Thyroid gland (tissue), 4 donors: ENCODE measurements at regions not wholly inside any gene's neighbourhood (a gene's known extent, or its start where the extent isn't known, plus 50 kb on each side); places are given as distances from the start of the nearest gene placed in this dataset.
"Not testable (repeated sequence)": the region's sequence is repeated elsewhere in the genome, so short reads cannot be mapped to it uniquely, and the experiment has no call there.

ENCODE experiments used
- DNase-seq, 2 donors: peaks; one replicate each; pipeline ENCODE4 v3.0.0-alpha.2; 2019
- H3K27ac ChIP-seq, 3 donors: fragments of 200-600 bp; sonication (generic); 1 replicate in 2 of 3; 2 replicates in 1 of 3; pipeline ENCODE4 v1.5.1; 2016 to 2019; ENCODE audit warnings: mild to moderate bottlenecking in 1 of 3, moderate library complexity in 1 of 3
- H3K27me3 ChIP-seq: fragments of 200-600 bp; sonication (generic); one replicate; pipeline ENCODE4 v1.5.1; 2019
- H3K36me3 ChIP-seq, 2 donors: fragments of 200-600 bp; sonication (generic); one replicate each; pipeline ENCODE4 v1.5.1; 2016 to 2019
- H3K4me1 ChIP-seq, 2 donors: fragments of 200-600 bp; sonication (generic); one replicate each; pipeline ENCODE4 v1.5.1; 2017 to 2019
- H3K4me3 ChIP-seq, 3 donors: fragments of 200-600 bp; sonication (generic); replicated peaks in 1 of 3; 1 replicate in 2 of 3; 2 replicates in 1 of 3; pipeline ENCODE4 v1.5.1; 2016; ENCODE audit warnings: mild to moderate bottlenecking in 1 of 3
- H3K9me3 ChIP-seq: fragments of 200-600 bp; sonication (generic); one replicate; pipeline ENCODE4 v1.5.1; 2017
- POLR2A ChIP-seq, 2 donors: fragments of 450-650 bp; IDR thresholded peaks; one replicate each; pipeline ENCODE4 v1.6.1; 2017; ENCODE audit warnings: antibody characterized with exemption in 2 of 2, mild to moderate bottlenecking in 2 of 2, moderate library complexity in 1 of 2
- WGBS, 2 donors: methylation state at CpG; one replicate each; pipeline ENCODE4 v1.1.5; 2017; 5-methylcytosine and 5-hydroxymethylcytosine counted together
- intact Hi-C: fragments of 100-400 bp; cut with DNase I; formaldehyde crosslinking; loops from one replicate; pipeline ENCODE4 v1.15.1; 2023
- TF ChIP-seq, protein P1 (sequence below), 6 experiments: fragments of 200-600 bp in 3 of 6; fragments of 450-650 bp in 3 of 6; sonication (generic) in 3 of 6; IDR thresholded peaks; one replicate each; pipeline ENCODE4 v1.5.1; 2016 to 2019; ENCODE audit warnings: antibody characterized with exemption in 6 of 6, mild to moderate bottlenecking in 2 of 6, inconsistent platforms in 1 of 6, moderate library complexity in 1 of 6

DNA sequence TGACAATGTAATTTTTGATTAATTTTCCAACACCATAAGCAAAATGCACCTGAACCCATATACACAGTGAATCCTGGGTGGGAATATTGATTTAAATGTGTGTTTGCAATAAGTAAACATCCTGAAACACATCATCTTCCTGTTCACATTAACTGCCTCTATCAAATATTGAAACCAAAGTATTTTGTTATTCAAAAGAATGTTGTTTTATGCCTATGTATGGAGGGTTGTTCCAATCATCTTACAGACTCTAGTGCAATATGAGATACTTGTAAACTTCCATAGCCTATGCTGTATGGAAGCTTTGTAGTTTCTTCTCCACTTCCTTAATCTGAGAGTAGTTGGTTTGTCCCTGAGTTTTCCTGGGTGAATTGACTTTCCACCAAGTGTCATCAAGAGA, 105.4 kb upstream of the SLC7A11 start:
- Histone ChIP-seq H3K4me3 (no peak overlapping the region), H3K4me1 (no peaks in the 10 kb centered on the region), H3K36me3 (no peaks in the 10 kb centered on the region), H3K27me3 (no peaks in the 10 kb centered on the region), H3K9me3 (no peaks in the 10 kb centered on the region), H3K27ac (no peak overlapping the region)
- DNase-seq: no peak
- TF ChIP-seq, protein P1, sequence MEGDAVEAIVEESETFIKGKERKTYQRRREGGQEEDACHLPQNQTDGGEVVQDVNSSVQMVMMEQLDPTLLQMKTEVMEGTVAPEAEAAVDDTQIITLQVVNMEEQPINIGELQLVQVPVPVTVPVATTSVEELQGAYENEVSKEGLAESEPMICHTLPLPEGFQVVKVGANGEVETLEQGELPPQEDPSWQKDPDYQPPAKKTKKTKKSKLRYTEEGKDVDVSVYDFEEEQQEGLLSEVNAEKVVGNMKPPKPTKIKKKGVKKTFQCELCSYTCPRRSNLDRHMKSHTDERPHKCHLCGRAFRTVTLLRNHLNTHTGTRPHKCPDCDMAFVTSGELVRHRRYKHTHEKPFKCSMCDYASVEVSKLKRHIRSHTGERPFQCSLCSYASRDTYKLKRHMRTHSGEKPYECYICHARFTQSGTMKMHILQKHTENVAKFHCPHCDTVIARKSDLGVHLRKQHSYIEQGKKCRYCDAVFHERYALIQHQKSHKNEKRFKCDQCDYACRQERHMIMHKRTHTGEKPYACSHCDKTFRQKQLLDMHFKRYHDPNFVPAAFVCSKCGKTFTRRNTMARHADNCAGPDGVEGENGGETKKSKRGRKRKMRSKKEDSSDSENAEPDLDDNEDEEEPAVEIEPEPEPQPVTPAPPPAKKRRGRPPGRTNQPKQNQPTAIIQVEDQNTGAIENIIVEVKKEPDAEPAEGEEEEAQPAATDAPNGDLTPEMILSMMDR (IDR thresholded peaks at IDR 0.05): no peak
- no peak for TF ChIP-seq POLR2A (IDR thresholded peaks at IDR 0.05)
- intact Hi-C loops: no loop called here

DNA sequence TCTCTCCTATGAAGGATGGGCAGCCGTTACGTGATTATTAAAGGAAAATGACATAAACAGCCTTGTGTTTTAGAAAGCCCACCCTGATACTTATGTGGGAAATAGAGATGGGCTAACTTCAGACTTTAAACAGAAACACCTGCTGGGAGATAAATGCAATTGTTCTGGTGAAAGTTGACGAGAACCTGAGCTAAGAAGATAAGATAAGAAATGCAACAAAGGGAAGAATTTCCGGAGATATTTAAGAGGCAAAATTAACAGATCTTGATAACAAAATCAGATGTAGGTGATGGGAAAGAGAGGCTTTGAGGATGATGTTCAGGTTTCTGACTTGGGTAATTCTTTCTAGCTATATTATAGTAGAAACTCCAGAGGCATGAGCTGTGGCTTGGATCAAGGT, 102.7 kb upstream of the SLC7A11 start:
- Histone ChIP-seq H3K36me3 (no peaks in the 10 kb centered on the region), H3K9me3 (no peaks in the 10 kb centered on the region), H3K27me3 (no peaks in the 10 kb centered on the region), H3K27ac (no peak overlapping the region), H3K4me3 (no peak overlapping the region), H3K4me1 (no peaks in the 10 kb centered on the region)
- TF ChIP-seq POLR2A (IDR thresholded peaks at IDR 0.05): no peak
- TF ChIP-seq, protein P1 (IDR thresholded peaks at IDR 0.05): no peak
- intact Hi-C loops: no loop called here
- 75 to 76% methylated on average over 4 of the region's 4 CpGs for WGBS, 2 donors
- no peak for DNase-seq

DNA sequence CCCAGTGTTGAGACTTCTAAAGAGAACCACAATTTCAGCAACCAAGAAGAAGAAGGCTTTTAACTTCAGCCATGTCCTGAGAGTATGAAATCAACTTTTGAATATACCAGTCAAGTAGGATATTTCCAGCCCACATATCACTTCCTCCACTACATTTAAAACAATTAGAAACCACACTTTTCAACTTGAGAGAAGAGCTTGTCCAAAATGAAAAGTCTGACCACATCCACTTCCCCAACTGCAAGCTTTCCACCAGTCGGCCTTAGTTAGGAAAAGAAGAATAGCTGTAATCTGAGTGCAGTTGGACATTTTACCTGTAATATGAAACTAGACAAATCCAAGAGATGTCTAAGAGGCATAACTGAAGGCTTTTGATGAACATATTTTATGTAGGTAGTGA, 101.9 kb upstream of the SLC7A11 start:
- no peaks in the 10 kb centered on the region for H3K4me1 ChIP-seq
- H3K27ac ChIP-seq: no peak overlapping the region
- H3K36me3 ChIP-seq: no peaks in the 10 kb centered on the region
- intact Hi-C loops: no loop called here
- H3K9me3 ChIP-seq: no peaks in the 10 kb centered on the region
- no peak for DNase-seq
- 78 to 83% methylated on average over 1 of the region's 1 CpG for WGBS, 2 donors
- no peaks in the 10 kb centered on the region for H3K27me3 ChIP-seq
- TF ChIP-seq, protein P1 (IDR thresholded peaks at IDR 0.05): no peak
- no peak for TF ChIP-seq POLR2A (IDR thresholded peaks at IDR 0.05)
- H3K4me3 ChIP-seq: no peak overlapping the region

DNA sequence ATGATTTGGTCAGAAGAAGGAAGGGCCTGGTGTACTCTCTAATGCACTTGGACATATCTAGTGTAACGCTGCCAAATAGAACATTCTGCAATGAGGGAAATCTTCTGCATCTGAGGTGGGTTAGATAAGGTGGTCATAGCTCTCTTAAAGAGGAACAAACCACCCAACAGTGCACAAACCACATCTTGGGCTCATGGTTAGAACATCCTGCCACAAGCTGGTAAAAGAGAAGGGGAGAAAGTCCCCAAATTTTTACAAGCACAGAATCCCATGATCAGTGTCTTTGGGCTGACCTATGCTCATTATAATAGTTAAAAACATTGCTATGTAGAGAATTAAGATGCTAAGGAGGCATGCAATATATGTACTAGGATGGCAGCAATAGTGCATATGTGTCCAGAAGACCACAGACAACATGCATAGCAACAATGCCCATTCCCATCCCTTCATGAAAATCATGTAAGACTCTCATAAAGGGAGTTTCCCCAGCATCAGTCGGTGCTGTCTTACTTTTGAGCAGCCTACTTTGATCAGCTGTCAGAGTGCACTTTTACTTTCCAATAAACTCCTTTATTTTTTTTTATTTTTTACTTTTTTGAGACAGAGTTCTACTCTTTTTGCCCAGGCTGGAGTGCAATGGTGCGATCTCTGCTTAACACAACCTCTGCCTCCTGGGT, 99.7 kb upstream of the SLC7A11 start:
- no peak for DNase-seq
- Histone ChIP-seq H3K4me1 (no peaks in the 10 kb centered on the region), H3K4me3 (no peak overlapping the region), H3K9me3 (no peaks in the 10 kb centered on the region), H3K27ac (no peak overlapping the region), H3K36me3 (no peaks in the 10 kb centered on the region), H3K27me3 (no peaks in the 10 kb centered on the region)
- 88 to 95% methylated on average over 3 of the region's 3 CpGs for WGBS, 2 donors
- TF ChIP-seq, protein P1 (IDR thresholded peaks at IDR 0.05): no peak
- TF ChIP-seq POLR2A (IDR thresholded peaks at IDR 0.05): no peak
- intact Hi-C loops: no loop called here

DNA sequence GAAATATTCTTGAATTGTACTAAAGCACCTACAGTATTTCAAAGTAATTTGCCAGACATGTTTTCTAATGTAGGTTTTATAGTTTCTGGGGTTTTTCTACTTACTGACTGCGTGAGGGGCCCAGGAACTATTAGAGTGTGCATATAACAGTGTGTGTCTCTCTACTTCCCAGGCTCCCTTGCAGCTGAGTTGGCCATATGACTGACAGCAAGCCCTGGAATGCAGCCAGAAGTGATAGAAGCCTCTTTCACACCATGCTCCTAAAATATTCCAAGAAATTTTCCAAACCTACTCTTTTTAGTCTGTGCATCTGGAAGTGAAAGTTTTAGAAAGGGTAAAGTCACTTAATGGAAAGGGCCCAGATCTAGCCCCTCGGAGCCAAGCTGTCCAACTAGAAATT, 96.7 kb upstream of the SLC7A11 start:
- Histone ChIP-seq H3K36me3 (no peaks in the 10 kb centered on the region), H3K4me3 (no peak overlapping the region), H3K27me3 (no peaks in the 10 kb centered on the region), H3K4me1 (no peaks in the 10 kb centered on the region), H3K9me3 (no peaks in the 10 kb centered on the region), H3K27ac (no peak overlapping the region)
- DNase-seq: no peak
- intact Hi-C loops: no loop called here
- 90 to 96% methylated on average over 2 of the region's 2 CpGs for WGBS, 2 donors
- TF ChIP-seq POLR2A (IDR thresholded peaks at IDR 0.05): no peak
- TF ChIP-seq, protein P1 (IDR thresholded peaks at IDR 0.05): no peak

DNA sequence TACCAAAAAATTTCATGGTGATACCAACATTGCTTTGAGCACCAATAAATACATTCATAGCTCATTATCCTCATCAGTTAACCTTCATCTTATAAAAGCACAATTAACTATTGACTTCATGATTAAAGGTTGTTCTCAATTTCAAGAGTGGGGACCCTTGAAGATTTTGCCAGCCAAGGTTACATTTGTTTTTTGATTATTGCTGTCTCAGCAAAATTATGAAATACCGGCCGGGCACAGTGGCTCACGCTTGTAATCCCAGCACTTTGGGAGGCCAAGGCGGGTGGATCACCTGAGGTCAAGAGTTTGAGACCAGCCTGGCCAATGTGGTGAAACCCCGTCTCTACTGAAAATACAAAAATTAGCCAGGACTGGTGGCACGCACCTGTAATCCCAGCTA, 96.1 kb upstream of the SLC7A11 start:
- H3K27ac ChIP-seq, H3K36me3 ChIP-seq, H3K4me3 ChIP-seq, H3K9me3 ChIP-seq, DNase-seq, H3K4me1 ChIP-seq, H3K27me3 ChIP-seq, intact Hi-C loops: not testable (repeated sequence)
- WGBS, 2 donors: 98 to 99% methylated on average over 6 of the region's 6 CpGs
